ENCODE measurements at regions not wholly inside any gene's neighbourhood (a gene's known extent, or its start where the extent isn't known, plus 50 kb on each side); places are given as distances from the start of the nearest gene placed in this dataset.

GRCh38 chr1:57605933-57606332 is 182.1 kb upstream of the DAB1 start:
- no peak for TF ChIP-seq KLF16 (IDR thresholded peaks at IDR 0.05)
- no peak for TF ChIP-seq TAF7 (tag; IDR thresholded peaks at IDR 0.05)
- no peak for TF ChIP-seq KAT8 (IDR thresholded peaks at IDR 0.05; ENCODE audit: low read depth)
- no peak for TF ChIP-seq RNF2 (IDR thresholded peaks at IDR 0.05)
- no TSS peak for BruUV-seq (replicated peaks)
- in situ Hi-C loops (cut with MboI), result no loop called here
- Histone ChIP-seq H3K79me2 (ENCODE audit: control insufficient read depth, insufficient read depth, low read length) (no peaks in the 10 kb centered on the region), H3K27ac (ENCODE audit: extremely low read depth, low read depth, low read length) (no peak overlapping the region), H3K4me1 (replicated peaks in 1 of 2; ENCODE audit: control insufficient read depth in 2 of 2, insufficient read depth in 2 of 2, low read length in 2 of 2) (no peaks in the 10 kb centered on the region), H3K4me3 (no peak overlapping the region), H3K27me3 (ENCODE audit: control insufficient read depth in 2 of 2, insufficient read depth in 2 of 2, low read length in 2 of 2) (no peaks in the 10 kb centered on the region), H3K36me3 (ENCODE audit: control insufficient read depth, insufficient read depth, low read length) (no peaks in the 10 kb centered on the region), H3K4me2 (ENCODE audit: insufficient read depth, low read length) (no peak overlapping the region), H3K9me1 (ENCODE audit: control insufficient read depth, insufficient read depth, low read length) (no peaks in the 10 kb centered on the region), H3K9me3 (replicated peaks; ENCODE audit: control insufficient read depth, insufficient read depth, low read depth, low read length) (no peaks in the 10 kb centered on the region), H3K9ac (ENCODE audit: insufficient read depth in 1 of 2, low read depth in 2 of 2, low read length in 2 of 2) (no peak overlapping the region), H4K20me1 (replicated peaks; ENCODE audit: control insufficient read depth, insufficient read depth, low read length) (no peaks in the 10 kb centered on the region), H2AFZ (ENCODE audit: low read depth, low read length) (no peak overlapping the region)
- ATAC-seq (no peak), DNase-seq (ENCODE audit: extremely low read depth in 1 of 4, low spot score in 3 of 4) (no peak), FAIRE-seq (peak; percentile 67)
- WGBS (ENCODE audit: insufficient coverage, low coverage, missing lambda C conversion rate), result 26% methylated on average over 8 of the region's 8 CpGs
- ChIA-PET CTCF (ENCODE audit: low intra/inter-chr PET ratio) (no interaction called here), POLR2A (no interaction called here)
- intact Hi-C loops (cut with micrococcal nuclease), result no loop called here

DNA sequence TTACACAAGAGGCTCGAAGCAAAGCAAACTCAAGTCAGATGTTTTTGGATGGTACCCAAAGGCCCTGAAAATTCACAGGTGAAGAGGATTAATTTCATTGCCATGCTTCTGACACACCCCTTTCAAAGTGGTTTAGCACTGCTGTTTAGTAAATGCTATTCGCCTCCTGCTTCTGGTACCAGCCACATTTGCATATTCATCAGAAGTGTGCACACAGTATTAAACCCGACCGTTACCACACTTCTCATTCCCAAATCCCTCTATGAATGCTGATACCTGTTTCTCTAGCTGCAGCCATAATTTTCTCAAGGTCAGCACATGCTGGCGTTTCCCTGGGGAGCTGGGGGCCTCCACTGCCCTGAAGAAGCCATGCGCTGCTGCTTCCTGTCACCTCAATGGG is 179.8 kb upstream of the DAB1 start:
- Histone ChIP-seq H3K27ac (ENCODE audit: extremely low read depth, low read depth, low read length) (no peak overlapping the region), H3K4me3 (no peak overlapping the region), H3K36me3 (ENCODE audit: control insufficient read depth, insufficient read depth, low read length) (no peaks in the 10 kb centered on the region), H3K9me3 (replicated peaks; ENCODE audit: control insufficient read depth, insufficient read depth, low read depth, low read length) (no peaks in the 10 kb centered on the region), H4K20me1 (replicated peaks; ENCODE audit: control insufficient read depth, insufficient read depth, low read length) (no peaks in the 10 kb centered on the region), H3K79me2 (ENCODE audit: control insufficient read depth, insufficient read depth, low read length) (no peaks in the 10 kb centered on the region), H2AFZ (ENCODE audit: low read depth, low read length) (no peak overlapping the region), H3K9ac (ENCODE audit: insufficient read depth in 1 of 2, low read depth in 2 of 2, low read length in 2 of 2) (no peak overlapping the region), H3K4me2 (ENCODE audit: insufficient read depth, low read length) (no peak overlapping the region), H3K4me1 (replicated peaks in 1 of 2; ENCODE audit: control insufficient read depth in 2 of 2, insufficient read depth in 2 of 2, low read length in 2 of 2) (no peaks in the 10 kb centered on the region), H3K27me3 (ENCODE audit: control insufficient read depth in 2 of 2, insufficient read depth in 2 of 2, low read length in 2 of 2) (no peaks in the 10 kb centered on the region; a peak in 1 of 5 replicates), H3K9me1 (ENCODE audit: control insufficient read depth, insufficient read depth, low read length) (no peaks in the 10 kb centered on the region)
- FAIRE-seq (no peak), ATAC-seq (no peak), DNase-seq (ENCODE audit: extremely low read depth in 1 of 4, low spot score in 3 of 4) (no peak)
- BruUV-seq (replicated peaks), result no TSS peak
- intact Hi-C loops (cut with micrococcal nuclease) (no loop called here), in situ Hi-C loops (cut with MboI) (no loop called here)
- POLR2A ChIA-PET, result interaction anchor here (0.6 to 1.1 kb wide), 2 partner anchors 10 to 92 kb away, joined by 3 to 4 read pairs; no protein-coding TSS in a partner anchor
- TF ChIP-seq BRD4 (IDR thresholded peaks at IDR 0.05) (no peak), BACH1 (tag; IDR thresholded peaks at IDR 0.05) (no peak), YY1 (IDR thresholded peaks at IDR 0.05; ENCODE audit: borderline replicate concordance in 1 of 3, control insufficient read depth in 1 of 3, extremely low read depth in 1 of 3, insufficient read depth in 3 of 3, insufficient read length in 1 of 3, insufficient replicate concordance in 2 of 3, low read depth in 1 of 3, low read length in 2 of 3) (no peak), PURB (CRISPR knock-in tag; IDR thresholded peaks at IDR 0.05; ENCODE audit: low read depth) (no peak), ETV6 (IDR thresholded peaks at IDR 0.05; ENCODE audit: borderline replicate concordance in 1 of 2, low read depth in 2 of 2, low read length in 1 of 2) (no peak), ETV6 (CRISPR knock-in tag; IDR thresholded peaks at IDR 0.05; ENCODE audit: borderline replicate concordance) (no peak), ILF3 (IDR thresholded peaks at IDR 0.05; ENCODE audit: borderline replicate concordance) (no peak), TCF7L2 (IDR thresholded peaks at IDR 0.05; ENCODE audit: low read depth, low read length) (no peak), SAFB (IDR thresholded peaks at IDR 0.05; ENCODE audit: borderline replicate concordance, low read depth, low read length) (no peak), RAD21 (CRISPR knock-in tag; conservative IDR thresholded peaks at IDR 0.05 in 1 of 2, IDR thresholded peaks at IDR 0.05 in 1 of 2) (no peak), NR1H2 (CRISPR knock-in tag; IDR thresholded peaks at IDR 0.05) (no peak), FOSL1 (tag; conservative IDR thresholded peaks at IDR 0.05) (no peak), ZNF282 (CRISPR knock-in tag; IDR thresholded peaks at IDR 0.05) (no peak)
- CTCF ChIA-PET (ENCODE audit: low intra/inter-chr PET ratio), result no interaction called here
- WGBS (ENCODE audit: insufficient coverage, low coverage, missing lambda C conversion rate), result 0% methylated on average over 6 of the region's 6 CpGs

Measured in K562 (cell line).